NOMO-1 treated with DMSO at 0.1 percent for 48 hours (cell line): ENCODE measurements at regions not wholly inside any gene's neighbourhood (a gene's known extent, or its start where the extent isn't known, plus 50 kb on each side); places are given as distances from the start of the nearest gene placed in this dataset.
"Not testable (repeated sequence)": the region's sequence is repeated elsewhere in the genome, so short reads cannot be mapped to it uniquely, and the experiment has no call there.

Experiments
- DNase-seq: peaks from one replicate; lab custom pipeline; 2025; ENCODE audit not compliant: unreplicated experiment; lab: John Stamatoyannopoulos, UW

- peak; percentile 43 for DNase-seq
Observed at GRCh38 chr7:114293289-114294012, 121.2 kb upstream of the FOXP2 start.

GRCh38 chr7:114279901-114280300 lies 134.7 kb upstream of the FOXP2 start:
- no peak for DNase-seq

GRCh38 chr7:114273218-114273617 lies 141.4 kb upstream of the FOXP2 start:
- no peak for DNase-seq

GRCh38 chr7:114269714-114270113 lies 144.9 kb upstream of the FOXP2 start:
- DNase-seq = no peak

GRCh38 chr7:114267550-114267949 lies 147.1 kb upstream of the FOXP2 start:
- not testable (repeated sequence) for DNase-seq

GRCh38 chr7:114264023-114264422 lies 150.6 kb upstream of the FOXP2 start:
- no peak for DNase-seq

GRCh38 chr7:114263219-114263618 lies 151.4 kb upstream of the FOXP2 start:
- no peak for DNase-seq

- DNase-seq = no peak
Observed at GRCh38 chr7:114255404-114255841, 159.2 kb upstream of the FOXP2 start.

- no peak for DNase-seq
Observed at GRCh38 chr7:114243646-114244045, 171.0 kb upstream of the FOXP2 start.

GRCh38 chr7:114242992-114243507 lies 171.6 kb upstream of the FOXP2 start:
- no peak for DNase-seq

GRCh38 chr7:114229246-114229645 lies 185.4 kb upstream of the FOXP2 start:
- no peak for DNase-seq

GRCh38 chr7:114225784-114226183 lies 188.8 kb upstream of the FOXP2 start:
- DNase-seq = no peak

- no peak for DNase-seq
Observed at GRCh38 chr7:114218283-114218682, 196.3 kb upstream of the FOXP2 start.

GRCh38 chr7:114217026-114217806 lies 197.4 kb upstream of the FOXP2 start:
- no peak for DNase-seq

- DNase-seq = no peak
Observed at GRCh38 chr7:114214466-114214865, 200.1 kb upstream of the FOXP2 start.

- DNase-seq = no peak
Observed at GRCh38 chr7:114212721-114213429, 201.7 kb upstream of the FOXP2 start.

GRCh38 chr7:114209968-114210367 lies 204.6 kb upstream of the FOXP2 start:
- no peak for DNase-seq

- DNase-seq = no peak
Observed at GRCh38 chr7:114206688-114207087, 207.9 kb upstream of the FOXP2 start.

GRCh38 chr7:114196517-114196916 lies 218.1 kb upstream of the FOXP2 start:
- no peak for DNase-seq

- no peak for DNase-seq
Observed at GRCh38 chr7:114190387-114190786, 224.2 kb upstream of the FOXP2 start.

GRCh38 chr7:114183311-114184088 lies 231.1 kb upstream of the FOXP2 start:
- DNase-seq = no peak
